Esophagus muscularis mucosa (tissue), 4 donors: ENCODE measurements at regions not wholly inside any gene's neighbourhood (a gene's known extent, or its start where the extent isn't known, plus 50 kb on each side); places are given as distances from the start of the nearest gene placed in this dataset.

Experiments used
- EP300 ChIP-seq: sonication (generic); formaldehyde crosslinking; IDR thresholded peaks from one replicate; pipeline ENCODE4 v1.6.1; 2017; ENCODE audit warnings: antibody characterized with exemption
- POLR2A ChIP-seq: fragments of 450-650 bp; IDR thresholded peaks from one replicate; pipeline ENCODE4 v1.6.1; 2017; ENCODE audit warnings: antibody characterized with exemption, moderate library complexity, mild to moderate bottlenecking, low read depth
- POLR2AphosphoS5 ChIP-seq, 2 donors: sonication (generic); formaldehyde crosslinking; IDR thresholded peaks; one replicate each; pipeline ENCODE4 v1.6.1; 2017; ENCODE audit warnings: antibody characterized with exemption in 2 of 2
- TF ChIP-seq, protein P1 (sequence below), 3 experiments: fragments of 200-600 bp in 2 of 3; fragments of 450-650 bp in 1 of 3; sonication (generic) in 2 of 3; IDR thresholded peaks; one replicate each; pipeline ENCODE4 v1.5.1; 2017 to 2019; ENCODE audit warnings: antibody characterized with exemption in 3 of 3, mild to moderate bottlenecking in 2 of 3, moderate library complexity in 1 of 3

DNA sequence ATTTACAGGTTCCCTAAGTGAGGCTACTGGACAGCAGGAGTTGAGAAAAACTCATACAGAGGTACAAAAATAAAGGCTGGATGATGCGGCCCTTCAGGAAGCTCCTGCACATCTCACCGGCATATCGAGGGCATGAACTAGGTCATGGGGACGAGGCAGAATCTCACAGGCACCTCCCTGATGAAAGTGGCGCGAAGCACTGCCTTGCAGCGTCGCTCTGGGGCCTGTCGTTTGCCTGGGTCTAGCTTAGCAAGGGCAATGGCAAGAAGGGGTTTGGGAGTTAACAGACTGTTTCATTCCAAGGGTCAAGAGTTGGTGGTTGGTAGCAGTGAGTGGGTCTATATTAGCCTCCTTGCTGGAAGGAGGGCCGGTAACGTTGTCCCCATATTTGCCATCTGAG lies 103.5 kb upstream of the IRF2BP2 start:
- TF ChIP-seq, protein P1, sequence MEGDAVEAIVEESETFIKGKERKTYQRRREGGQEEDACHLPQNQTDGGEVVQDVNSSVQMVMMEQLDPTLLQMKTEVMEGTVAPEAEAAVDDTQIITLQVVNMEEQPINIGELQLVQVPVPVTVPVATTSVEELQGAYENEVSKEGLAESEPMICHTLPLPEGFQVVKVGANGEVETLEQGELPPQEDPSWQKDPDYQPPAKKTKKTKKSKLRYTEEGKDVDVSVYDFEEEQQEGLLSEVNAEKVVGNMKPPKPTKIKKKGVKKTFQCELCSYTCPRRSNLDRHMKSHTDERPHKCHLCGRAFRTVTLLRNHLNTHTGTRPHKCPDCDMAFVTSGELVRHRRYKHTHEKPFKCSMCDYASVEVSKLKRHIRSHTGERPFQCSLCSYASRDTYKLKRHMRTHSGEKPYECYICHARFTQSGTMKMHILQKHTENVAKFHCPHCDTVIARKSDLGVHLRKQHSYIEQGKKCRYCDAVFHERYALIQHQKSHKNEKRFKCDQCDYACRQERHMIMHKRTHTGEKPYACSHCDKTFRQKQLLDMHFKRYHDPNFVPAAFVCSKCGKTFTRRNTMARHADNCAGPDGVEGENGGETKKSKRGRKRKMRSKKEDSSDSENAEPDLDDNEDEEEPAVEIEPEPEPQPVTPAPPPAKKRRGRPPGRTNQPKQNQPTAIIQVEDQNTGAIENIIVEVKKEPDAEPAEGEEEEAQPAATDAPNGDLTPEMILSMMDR (IDR thresholded peaks at IDR 0.05): no peak
- no peak for TF ChIP-seq POLR2A
- TF ChIP-seq POLR2AphosphoS5 (IDR thresholded peaks at IDR 0.05): no peak
- no peak for TF ChIP-seq EP300
